GM10248 (cell line): ENCODE measurements at regions not wholly inside any gene's neighbourhood (a gene's known extent, or its start where the extent isn't known, plus 50 kb on each side); places are given as distances from the start of the nearest gene placed in this dataset.

Experiments
- CTCF ChIA-PET: fragments of 300-600 bp; sonication (Branson Sonifier 250); formaldehyde crosslinking; extraction: SDS; loops from one replicate; lab custom pipeline; 2021; ENCODE audit warnings: antibody characterized with exemption; lab: Yijun Ruan, JAX
- POLR2A ChIA-PET: fragments of 350-650 bp; sonication (Branson Sonifier 250); formaldehyde crosslinking; extraction: SDS; loops from one replicate; lab custom pipeline; 2020; ENCODE audit warnings: antibody characterized with exemption; lab: Yijun Ruan, JAX
- DNase-seq: peaks from one replicate; pipeline ENCODE4 v3.0.0; 2012; ENCODE audit errors: extremely low spot score
- CTCF ChIP-seq: IDR thresholded peaks from 2 replicates; pipeline ENCODE4 v1.5.1; 2012; ENCODE audit warnings: mild to moderate bottlenecking, low read depth; ENCODE audit errors: extremely low read depth, missing control alignments, control extremely low read depth

GRCh38 chr17:68718465-68718864, 117.3 kb upstream of the FAM20A start:
- ChIA-PET POLR2A (no interaction called here), CTCF (no interaction called here)
- TF ChIP-seq CTCF = no peak
- DNase-seq = no peak

GRCh38 chr17:68714676-68715075, 113.5 kb upstream of the FAM20A start:
- no peak for DNase-seq
- ChIA-PET POLR2A (no interaction called here), CTCF (no interaction called here)
- no peak for TF ChIP-seq CTCF

DNA sequence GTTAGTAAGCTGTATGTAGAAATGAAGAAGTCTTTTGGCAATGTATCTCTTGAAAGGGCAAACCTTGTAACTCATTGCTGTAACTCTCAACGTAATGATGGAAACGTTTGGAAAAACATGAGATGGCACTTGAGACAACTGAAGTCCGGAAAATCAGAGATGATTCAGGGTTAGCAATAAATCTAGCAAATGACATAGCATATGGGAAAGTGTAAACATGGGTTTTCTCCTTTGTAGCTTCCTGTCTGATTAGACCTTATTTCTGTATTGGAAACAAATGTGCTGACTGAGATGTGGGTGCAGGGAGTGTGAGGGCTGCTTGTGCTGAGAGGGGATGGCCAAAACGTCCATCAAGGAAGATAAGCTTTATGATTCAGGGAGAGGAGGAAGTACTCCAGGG, 110.7 kb upstream of the FAM20A start:
- ChIA-PET CTCF (interaction anchor here (0.8 to 0.9 kb wide), 2 partner anchors 17 to 23 kb away, joined by 3 read pairs; no protein-coding TSS in a partner anchor), POLR2A (no interaction called here)
- no peak for TF ChIP-seq CTCF
- no peak for DNase-seq

- TF ChIP-seq CTCF = no peak
- ChIA-PET POLR2A (no interaction called here), CTCF (interaction anchor here (0.8 kb wide), 1 partner anchor 9 kb away, joined by 3 read pairs; no protein-coding TSS in a partner anchor)
- DNase-seq = no peak
Measured at GRCh38 chr17:68710976-68711375, 109.8 kb upstream of the FAM20A start.

- no peak for DNase-seq
- TF ChIP-seq CTCF = no peak
- CTCF ChIA-PET = no interaction called here
- POLR2A ChIA-PET = no interaction called here
Measured at GRCh38 chr17:68710035-68710780, 109.0 kb upstream of the FAM20A start.

DNA sequence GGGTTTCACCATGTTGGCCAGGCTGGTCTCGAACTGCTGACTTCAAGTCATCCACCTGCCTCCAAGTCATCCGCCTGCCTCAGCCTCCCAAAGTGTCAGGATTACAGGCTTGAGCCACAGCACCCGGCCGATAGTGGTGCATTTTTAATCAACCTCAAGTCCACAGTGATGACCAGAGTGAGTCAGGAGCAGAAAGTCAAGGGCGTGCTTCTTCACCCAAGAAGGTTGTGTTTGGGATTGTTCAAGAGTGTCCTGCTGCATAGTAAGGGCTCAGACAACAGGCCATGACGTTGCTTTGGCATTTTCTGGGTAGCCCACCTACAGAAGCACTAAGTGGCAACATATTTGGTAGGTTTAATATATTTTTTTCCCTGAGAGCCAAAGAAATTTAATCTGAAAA, 108.3 kb upstream of the FAM20A start:
- no peak for TF ChIP-seq CTCF
- POLR2A ChIA-PET = no interaction called here
- CTCF ChIA-PET = no interaction called here
- DNase-seq = no peak
